RPMI7951 (cell line): ENCODE measurements at regions not wholly inside any gene's neighbourhood (a gene's known extent, or its start where the extent isn't known, plus 50 kb on each side); places are given as distances from the start of the nearest gene placed in this dataset.
"Not testable (repeated sequence)": the region's sequence is repeated elsewhere in the genome, so short reads cannot be mapped to it uniquely, and the experiment has no call there.

Experiments used
- DNase-seq: peaks from one replicate; pipeline ENCODE4 v3.0.0-alpha.2; 2012; ENCODE audit warnings: low read depth

- no peak for DNase-seq
These were observed 92.7 kb upstream of the ATP1B1 start for GRCh38 chr1:169013821-169014220.

- no peak for DNase-seq
These were observed 91.0 kb upstream of the ATP1B1 start for GRCh38 chr1:169015464-169015863.

- no peak for DNase-seq
These were observed 87.7 kb upstream of the ATP1B1 start for GRCh38 chr1:169018751-169019150.

- DNase-seq: no peak
These were observed 87.0 kb upstream of the ATP1B1 start for GRCh38 chr1:169019419-169020058.

- DNase-seq: no peak
These were observed 85.8 kb upstream of the ATP1B1 start for GRCh38 chr1:169020684-169021083.

- DNase-seq: no peak
These were observed 83.8 kb upstream of the ATP1B1 start for GRCh38 chr1:169022648-169023047.

GRCh38 chr1:169024255-169024654 lies 82.2 kb upstream of the ATP1B1 start:
- DNase-seq: no peak

GRCh38 chr1:169024800-169025271 lies 81.7 kb upstream of the ATP1B1 start:
- DNase-seq: no peak

- DNase-seq: no peak
These were observed 81.1 kb upstream of the ATP1B1 start for GRCh38 chr1:169025412-169025811.

GRCh38 chr1:169027607-169028320 lies 78.7 kb upstream of the ATP1B1 start:
- no peak for DNase-seq

- DNase-seq: no peak
These were observed 74.8 kb upstream of the ATP1B1 start for GRCh38 chr1:169031566-169032224.

- DNase-seq: no peak
These were observed 65.1 kb upstream of the ATP1B1 start for GRCh38 chr1:169041366-169041765.

GRCh38 chr1:169042377-169042776 lies 64.1 kb upstream of the ATP1B1 start:
- no peak for DNase-seq

GRCh38 chr1:169043823-169044222 lies 62.7 kb upstream of the ATP1B1 start:
- no peak for DNase-seq

GRCh38 chr1:169044296-169044695 lies 62.2 kb upstream of the ATP1B1 start:
- no peak for DNase-seq

- DNase-seq: no peak
These were observed 61.5 kb upstream of the ATP1B1 start for GRCh38 chr1:169044971-169045370.

- DNase-seq: no peak
These were observed 59.8 kb upstream of the ATP1B1 start for GRCh38 chr1:169046671-169047070.

GRCh38 chr1:169047074-169047473 lies 59.4 kb upstream of the ATP1B1 start:
- no peak for DNase-seq

GRCh38 chr1:169048043-169048442 lies 58.4 kb upstream of the ATP1B1 start:
- no peak for DNase-seq

- no peak for DNase-seq
These were observed 57.1 kb upstream of the ATP1B1 start for GRCh38 chr1:169049258-169049938.

GRCh38 chr1:169051171-169051570 lies 55.3 kb upstream of the ATP1B1 start:
- no peak for DNase-seq

GRCh38 chr1:169052171-169052570 lies 54.3 kb upstream of the ATP1B1 start:
- DNase-seq: not testable (repeated sequence)
